HG02571 (cell line): ENCODE measurements at regions not wholly inside any gene's neighbourhood (a gene's known extent, or its start where the extent isn't known, plus 50 kb on each side); places are given as distances from the start of the nearest gene placed in this dataset.

ENCODE experiments used
- ATAC-seq: cut with Tn5 transposase; IDR thresholded peaks from one replicate; pipeline ENCODE4 v1.9.1; 2021; ENCODE audit warnings: mild to moderate bottlenecking, moderate library complexity; ENCODE audit not compliant: unreplicated experiment

GRCh38 chr13:97561182-97561581, 127.2 kb downstream of the RAP2A start:
- no peak for ATAC-seq

DNA sequence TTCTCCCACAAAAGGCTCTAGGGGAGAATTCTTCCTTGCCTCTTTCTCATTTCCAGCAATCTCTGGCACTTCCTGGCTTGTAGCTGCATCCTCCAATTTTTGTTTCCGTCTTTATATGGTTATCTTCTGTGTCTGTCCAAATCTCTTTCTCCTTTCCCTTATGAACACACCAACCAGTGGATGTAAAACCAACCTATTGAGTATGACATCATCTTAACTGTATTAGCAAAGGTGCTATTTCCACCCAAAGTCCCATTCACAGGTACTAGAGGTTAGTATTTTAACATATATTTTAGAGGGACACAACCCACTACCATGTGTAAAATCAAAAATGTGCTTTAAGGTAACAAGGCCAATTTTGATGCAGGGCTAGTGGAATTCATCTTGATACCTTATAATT, 129.0 kb downstream of the RAP2A start:
- ATAC-seq = no peak

DNA sequence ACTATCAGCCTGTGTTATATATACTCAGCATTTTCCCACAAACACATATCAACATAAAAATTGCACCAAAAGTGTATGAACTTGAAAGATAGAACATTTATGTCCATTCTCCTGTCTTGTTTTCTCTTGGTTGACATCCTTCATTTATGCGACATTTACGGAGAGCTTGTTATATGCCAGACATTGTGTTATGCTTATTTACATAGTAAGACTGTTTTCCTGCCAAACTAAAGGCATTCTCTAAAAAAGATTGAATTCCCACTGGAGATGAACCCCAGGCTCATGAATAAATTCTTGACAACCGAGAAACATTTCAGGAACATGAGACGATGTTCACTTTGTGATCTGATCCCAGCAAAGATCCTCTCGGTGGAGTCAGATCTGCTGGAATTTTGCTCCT, 131.0 kb downstream of the RAP2A start:
- no peak for ATAC-seq

DNA sequence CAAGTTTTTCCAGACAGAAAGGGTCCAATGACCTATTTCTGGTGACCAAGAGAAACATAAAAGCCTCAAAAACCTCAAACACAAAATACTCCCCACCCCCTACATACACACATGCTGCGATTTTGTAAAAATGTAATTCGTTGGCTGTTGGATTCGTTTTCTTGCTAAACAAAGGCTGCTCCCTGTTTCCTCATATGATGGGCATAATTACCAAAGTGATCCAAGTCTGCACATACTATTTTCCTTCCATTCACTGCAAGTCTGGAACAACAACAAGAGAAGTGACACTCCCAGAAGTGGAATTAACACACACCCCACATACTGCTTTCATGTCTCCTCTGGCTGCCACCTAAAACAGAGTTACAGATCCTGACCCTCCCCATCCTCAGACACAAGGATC, 131.9 kb downstream of the RAP2A start:
- ATAC-seq = no peak

- ATAC-seq = no peak
These were observed 132.9 kb downstream of the RAP2A start for GRCh38 chr13:97566907-97567306.

- peak; percentile 79 for ATAC-seq
These were observed 133.7 kb downstream of the RAP2A start for GRCh38 chr13:97567510-97568243.

GRCh38 chr13:97568850-97569249, 134.9 kb downstream of the RAP2A start:
- ATAC-seq = no peak

- no peak for ATAC-seq
These were observed 135.9 kb downstream of the RAP2A start for GRCh38 chr13:97569841-97570240.

- no peak for ATAC-seq
These were observed 136.5 kb downstream of the RAP2A start for GRCh38 chr13:97570442-97570841.

DNA sequence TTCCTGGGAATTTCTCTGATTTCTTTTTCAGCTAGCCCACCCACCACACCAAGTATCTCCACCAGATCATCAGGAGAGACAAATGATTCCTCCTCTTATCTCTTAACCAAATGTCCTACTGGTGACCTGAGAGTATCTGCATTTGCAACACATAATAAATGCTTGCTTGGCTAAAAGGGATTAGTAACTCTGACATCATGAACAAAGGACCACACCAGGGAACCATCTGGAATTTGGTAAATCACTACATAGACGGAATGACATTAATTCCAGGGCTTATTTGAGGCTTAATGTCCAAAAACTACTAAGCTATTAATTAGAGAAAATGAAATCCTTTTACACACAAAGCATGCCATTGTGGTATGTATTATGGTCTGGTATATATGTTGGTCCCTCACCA, 139.0 kb downstream of the RAP2A start:
- ATAC-seq = no peak

DNA sequence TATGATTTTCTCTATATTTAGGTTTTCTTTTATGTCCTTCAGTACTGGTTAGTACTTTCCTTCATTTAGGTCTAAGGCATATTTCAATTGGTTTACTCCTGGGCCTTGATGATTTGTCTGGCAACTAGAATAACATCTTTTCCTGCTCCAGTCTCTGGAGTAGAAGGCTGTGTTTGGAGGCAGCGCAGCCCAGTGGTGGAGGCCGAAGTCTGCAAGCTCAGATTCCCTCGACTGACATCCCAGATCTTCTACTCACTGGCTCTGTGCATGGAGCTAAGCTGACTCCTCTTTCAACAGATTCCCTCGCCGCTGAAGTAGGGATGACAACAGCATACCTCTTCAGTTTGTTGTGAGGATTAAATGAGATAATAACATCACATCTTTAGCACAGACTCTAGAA, 141.0 kb downstream of the RAP2A start:
- no peak for ATAC-seq

- ATAC-seq = no peak
These were observed 143.1 kb downstream of the RAP2A start for GRCh38 chr13:97577026-97577425.

GRCh38 chr13:97582170-97582569, 148.2 kb downstream of the RAP2A start:
- ATAC-seq = no peak

GRCh38 chr13:97583907-97584497, 150.0 kb downstream of the RAP2A start:
- ATAC-seq = no peak

DNA sequence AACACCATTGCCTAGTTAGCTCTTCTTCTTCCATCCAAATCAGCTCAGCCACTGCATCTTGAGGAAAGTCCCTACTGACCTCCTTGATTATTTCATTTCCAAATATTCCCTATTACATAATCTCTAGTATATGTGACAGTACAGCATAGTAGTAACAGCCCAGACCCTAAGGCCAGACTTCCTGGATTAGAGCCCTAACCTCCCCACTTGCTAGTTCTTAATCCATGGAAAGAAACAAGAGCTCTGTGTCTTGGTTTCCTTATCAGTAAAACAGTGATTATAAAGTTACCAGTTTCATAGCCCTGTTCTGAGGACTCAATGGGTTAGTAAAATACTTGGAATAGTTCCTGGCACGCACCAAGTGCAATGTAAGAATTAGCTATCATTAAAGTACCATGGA, 153.0 kb downstream of the RAP2A start:
- ATAC-seq = no peak

DNA sequence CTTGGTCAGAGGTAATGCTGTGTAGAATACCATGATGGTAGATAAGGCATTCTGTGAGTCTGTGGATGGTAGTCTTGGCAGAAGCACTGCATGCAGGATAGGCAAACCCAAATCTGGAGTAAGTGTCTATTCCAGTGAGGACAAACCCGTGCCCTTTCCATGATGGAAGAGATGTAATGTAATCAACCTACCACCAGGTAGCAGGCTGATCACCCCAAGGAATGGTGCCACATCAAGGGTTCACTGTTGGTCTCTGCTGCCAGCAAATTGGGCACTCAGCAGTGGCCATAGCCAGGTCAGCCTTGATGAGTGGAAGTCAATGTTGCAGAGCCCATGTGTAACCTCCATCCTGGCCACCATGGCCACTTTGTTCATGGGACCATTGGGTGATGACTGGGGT, 155.0 kb downstream of the RAP2A start:
- no peak for ATAC-seq

DNA sequence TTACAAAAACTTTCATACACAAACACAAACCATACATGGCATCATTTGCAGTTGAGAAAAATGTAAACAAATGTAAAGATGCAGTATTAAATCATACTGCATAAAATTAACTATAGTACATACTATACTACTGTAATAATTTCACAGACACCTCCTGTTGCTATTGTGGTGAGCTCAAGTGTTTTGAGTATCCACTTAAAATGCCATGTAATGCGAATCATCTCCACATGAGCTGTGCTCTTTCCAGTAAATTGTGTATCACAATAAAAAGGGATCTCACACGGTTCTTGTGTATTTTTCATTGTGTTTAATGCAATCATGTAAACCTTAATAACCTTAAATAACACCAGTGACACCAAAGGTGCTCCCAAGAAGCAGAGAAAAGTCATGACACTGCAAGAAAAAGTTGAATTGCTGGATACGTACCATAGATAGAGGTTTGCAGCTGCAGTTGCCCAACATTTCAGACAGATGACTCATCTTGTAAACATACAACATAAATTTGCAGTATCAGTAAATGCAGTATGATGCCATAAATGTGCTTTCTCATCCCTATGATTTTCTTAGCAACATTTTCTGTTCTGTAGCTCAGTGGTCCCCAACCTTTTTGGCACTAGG, 166.6 kb downstream of the RAP2A start:
- ATAC-seq = no peak

DNA sequence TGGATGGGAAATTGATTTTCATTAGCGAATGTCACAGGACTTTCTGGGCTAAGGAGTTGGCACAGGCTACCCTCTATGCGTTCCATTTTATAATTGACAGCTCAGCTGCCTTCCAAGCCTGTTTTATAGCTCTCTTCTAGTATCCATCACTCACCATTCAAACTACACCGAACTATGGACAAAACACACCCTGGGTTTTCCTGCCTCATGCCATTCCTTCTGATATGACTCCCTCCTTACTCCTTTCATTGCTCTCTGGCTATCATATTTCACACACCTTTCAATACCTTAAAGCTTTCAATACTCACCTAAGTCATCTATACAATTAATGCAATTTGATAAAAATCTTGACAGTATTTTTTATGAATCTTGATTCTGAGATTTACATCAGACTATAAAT, 181.3 kb downstream of the RAP2A start:
- no peak for ATAC-seq

- ATAC-seq = no peak
These were observed 182.4 kb downstream of the RAP2A start for GRCh38 chr13:97616385-97616784.

- ATAC-seq = no peak
These were observed 187.1 kb downstream of the RAP2A start for GRCh38 chr13:97621025-97621424.

DNA sequence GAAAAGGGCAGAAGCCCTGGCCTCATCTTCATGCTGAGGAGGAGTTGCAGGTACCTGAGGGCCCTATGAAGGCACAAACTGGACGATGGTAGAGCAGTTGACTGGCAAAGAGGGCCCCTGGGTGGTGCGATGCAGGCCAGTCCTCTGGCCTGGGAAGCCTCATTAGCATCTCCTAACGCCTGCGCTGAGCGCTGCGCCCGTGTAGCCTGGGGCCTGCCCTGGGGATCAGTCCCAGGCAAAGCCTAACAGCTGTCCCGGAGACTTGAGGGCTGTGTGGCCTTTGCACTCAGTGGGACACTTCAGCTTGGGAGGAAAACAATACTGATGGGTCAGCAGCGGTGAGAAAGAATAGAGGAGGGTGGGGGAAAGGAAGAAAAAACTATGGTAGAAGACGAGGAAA, 187.7 kb downstream of the RAP2A start:
- no peak for ATAC-seq

DNA sequence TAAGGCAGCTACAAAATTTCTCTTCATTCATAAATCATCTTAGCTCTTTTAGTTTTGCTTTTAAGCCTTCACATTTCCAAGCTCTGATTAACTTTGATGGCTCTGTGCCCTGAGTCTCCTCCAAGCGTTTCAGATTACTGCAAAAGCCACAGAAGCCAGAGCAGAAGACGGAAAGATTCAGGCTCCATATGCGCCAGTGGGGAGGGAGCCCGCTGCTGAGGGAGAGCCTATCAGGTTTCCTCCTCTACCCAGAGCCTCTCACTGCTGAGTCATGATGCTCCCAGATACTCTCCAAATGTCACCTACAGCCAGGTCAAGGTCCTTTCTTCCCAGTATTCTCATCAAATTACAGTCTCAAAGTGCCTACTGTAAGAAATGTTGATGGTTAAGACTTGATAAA, 193.6 kb downstream of the RAP2A start:
- no peak for ATAC-seq
